Nucleus accumbens (tissue), 56 donors: ENCODE measurements at regions not wholly inside any gene's neighbourhood (a gene's known extent, or its start where the extent isn't known, plus 50 kb on each side); places are given as distances from the start of the nearest gene placed in this dataset.

Source experiments
- DNase-seq, 56 donors: peaks; one replicate each; lab custom pipeline; 2025; lab: John Stamatoyannopoulos, UW

DNA sequence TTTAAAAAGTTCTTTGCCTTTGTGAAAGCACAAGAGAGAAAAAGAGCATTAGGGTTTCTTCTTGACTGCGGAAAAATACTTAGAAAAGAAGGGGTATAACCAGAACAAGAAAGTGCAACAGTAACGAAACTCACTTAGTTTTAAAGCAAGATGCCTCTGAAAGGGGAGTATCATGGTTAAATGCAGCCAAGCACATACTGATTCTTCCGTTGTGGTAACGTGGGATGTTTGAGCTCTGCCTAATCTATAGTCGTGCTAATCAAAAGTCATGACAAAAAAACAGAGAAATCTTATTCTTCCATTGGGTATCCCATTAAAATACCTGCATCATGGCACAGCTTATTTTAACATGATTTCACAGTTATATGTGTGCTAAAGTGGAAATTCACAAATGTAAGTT is 187.8 kb upstream of the LRFN5 start:
- no peak for DNase-seq

DNA sequence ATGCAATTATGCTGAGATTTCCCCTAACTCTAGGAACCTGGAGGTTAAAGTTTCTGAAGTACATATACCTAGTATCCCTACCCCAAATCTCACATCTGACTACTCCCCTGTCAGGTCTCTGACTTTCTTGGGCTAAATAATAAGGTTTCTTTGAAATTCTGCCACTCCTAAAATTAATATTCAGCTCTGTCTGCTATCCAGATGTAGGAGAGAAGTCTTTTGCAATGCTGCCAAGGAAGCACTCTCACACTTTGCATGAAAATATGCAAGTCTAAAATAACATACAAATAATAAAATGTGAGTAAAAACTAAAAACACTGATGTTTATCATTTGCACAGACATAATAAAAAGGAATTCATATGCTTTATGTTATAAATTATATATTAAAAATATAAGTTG is 196.9 kb upstream of the LRFN5 start:
- no peak for DNase-seq

DNA sequence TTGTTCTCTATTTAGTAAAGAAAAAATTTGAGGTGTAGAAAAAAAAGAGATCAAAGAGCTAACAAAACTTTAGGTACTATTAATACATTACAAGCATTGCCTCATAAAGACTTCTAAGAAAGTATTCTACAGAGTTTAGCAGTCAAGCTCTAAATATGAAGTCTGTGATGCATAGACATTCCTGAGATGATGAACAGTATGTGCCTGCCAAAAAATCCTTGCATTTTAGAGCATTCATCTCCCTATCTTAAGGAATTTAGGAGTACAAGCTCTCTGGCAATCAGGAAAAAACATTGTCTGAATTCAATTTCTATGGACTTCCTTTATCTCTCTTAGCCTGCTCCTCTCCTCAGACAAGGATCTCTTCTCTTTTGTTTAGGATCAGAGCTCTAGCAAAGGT is 202.6 kb upstream of the LRFN5 start:
- DNase-seq = no peak

DNA sequence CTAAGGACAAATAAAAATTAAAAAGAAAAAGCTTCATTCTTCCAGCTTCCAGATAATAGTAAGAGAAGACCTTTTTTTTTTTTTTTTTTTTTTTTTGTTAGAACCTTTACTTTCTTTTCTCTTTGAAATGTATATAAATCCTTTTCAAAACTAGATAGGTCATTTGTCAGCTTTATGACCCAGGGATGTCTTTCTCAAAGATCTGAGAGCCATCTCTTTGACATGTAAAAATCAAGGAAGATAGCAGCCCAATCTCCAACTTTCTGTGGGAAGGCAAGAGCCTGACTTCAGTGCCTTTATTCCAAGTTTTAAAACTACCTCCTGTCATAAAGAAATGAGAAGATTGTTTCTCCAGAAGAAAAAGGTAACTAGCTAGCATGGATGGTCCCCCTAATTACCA is 203.3 kb upstream of the LRFN5 start:
- DNase-seq = no peak

DNA sequence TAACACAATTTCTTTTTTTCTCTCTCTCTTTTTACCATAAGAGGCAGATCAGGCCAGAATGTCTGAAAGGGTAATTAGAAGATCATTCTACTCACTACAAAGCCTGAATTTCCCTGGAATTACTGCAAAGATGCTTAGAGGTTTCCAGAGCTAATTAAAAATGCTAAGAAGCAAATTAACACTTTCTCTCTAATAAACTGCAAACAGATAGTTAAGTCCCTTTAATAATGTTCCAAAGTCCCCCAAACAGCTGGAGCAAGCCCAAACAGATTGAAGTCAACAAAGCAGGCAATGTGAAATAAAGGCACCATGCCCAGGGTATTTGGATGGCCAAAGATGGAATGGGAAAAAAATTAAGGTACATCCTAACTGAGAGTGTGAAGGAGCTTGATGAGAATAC is 208.8 kb upstream of the LRFN5 start:
- DNase-seq = no peak

DNA sequence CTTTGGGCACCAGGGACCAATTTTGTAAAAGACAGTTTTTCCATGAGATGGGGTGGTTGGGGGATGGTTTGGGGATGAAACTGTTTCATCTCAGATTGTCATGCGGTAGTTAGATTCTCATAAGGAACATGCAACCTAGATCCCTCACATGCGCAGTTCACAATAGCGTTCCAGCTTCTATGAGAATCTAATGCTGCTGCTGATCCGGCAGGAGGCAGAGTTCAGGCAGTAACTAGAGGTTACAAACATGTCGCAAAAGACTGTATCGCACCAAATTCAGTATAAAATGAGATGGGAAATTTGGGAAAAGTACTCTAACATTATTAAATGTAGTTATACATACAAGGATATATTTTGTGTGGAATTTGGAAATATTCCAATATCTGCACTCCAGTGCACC is 213.2 kb upstream of the LRFN5 start:
- DNase-seq = no peak

DNA sequence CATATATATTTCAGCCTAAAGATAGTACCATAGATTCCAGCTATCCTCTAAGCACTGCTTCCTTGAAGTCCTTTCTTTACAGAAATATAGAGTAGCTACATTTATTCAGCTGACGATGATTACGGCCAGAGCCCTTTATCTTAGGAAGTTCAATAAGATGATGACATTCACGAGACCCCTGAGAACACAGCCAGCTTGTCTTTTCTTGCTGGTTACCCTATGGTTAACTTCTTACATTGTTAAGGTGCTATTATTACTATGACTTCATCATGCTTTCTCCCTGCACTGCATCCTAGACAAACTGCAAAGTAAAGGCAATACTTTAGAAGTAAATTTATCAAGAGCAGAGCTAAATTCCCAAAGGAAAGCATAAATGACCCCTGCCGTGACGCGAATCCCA is 214.4 kb upstream of the LRFN5 start:
- DNase-seq = no peak

DNA sequence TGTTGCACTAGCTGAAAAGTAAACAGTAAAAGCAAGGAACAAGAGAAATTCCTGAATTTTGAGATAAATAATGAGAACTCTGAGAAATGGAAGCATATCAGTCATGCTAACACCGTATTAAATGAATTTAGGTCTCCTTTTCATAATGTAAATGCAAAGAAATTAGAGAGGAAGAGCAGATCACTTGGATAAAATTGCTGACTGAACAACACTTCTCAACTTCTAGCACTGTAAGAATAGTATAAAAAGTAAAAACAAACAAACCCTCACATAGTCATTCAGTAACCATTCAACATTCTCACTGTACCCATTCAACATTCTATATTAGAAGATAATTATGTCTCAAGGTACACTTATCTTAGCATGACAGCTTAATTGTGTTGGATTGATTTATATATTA is 217.3 kb upstream of the LRFN5 start:
- DNase-seq = no peak

DNA sequence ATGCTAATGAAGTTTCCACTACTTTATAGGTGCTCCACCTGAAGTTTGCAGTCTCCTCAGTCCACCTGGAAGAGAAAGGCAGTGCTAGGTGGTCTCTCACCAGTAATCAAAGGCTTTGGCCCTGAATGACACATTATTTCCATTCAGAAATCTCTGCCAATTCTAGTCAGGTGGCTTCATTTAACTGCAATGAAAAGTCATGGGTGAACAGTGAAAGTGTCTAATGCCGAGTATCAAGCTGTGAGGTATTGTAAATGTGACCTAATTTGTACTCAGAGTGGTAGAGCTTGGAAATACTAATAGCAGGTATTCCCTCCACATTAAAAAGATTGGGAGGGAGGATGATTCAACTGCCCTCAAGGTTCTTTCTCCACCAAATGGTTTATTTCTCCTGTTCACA is 220.9 kb upstream of the LRFN5 start:
- no peak for DNase-seq

DNA sequence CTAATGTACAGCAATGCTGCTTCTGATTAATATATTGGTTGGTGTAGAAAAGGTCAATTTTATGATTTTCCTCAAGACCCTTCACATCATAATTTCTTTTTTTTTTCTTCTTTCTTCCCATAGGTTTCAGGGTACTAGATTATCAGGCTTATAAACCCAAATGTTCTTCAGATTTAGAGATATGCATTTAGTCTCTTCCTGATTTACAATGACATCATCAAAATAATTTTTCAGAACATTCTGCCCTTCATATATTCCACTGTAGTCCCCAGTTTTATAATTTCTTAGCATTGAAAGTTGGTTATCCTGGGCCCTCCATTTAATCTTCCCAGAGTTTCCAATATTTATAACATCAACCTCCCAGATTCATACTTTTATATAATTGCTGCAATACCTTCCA is 226.7 kb upstream of the LRFN5 start:
- no peak for DNase-seq

DNA sequence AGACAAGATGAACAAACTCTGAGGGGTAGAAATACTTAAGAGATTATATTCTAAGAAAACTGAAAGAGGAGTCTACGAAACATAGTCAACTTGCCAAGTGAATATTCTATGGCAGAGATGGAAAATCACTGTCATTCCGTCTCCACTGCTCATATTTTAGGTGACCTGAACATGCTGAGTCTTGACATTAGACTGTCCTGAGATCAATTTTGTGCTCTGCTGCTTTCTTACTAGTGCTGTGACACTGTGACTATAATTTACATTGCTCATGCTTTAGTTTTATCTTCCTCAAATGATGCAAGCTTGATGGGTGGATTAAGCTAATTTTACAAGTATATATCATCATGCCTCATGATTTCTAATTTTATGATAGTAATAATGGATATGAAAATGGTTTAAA is 228.2 kb upstream of the LRFN5 start:
- DNase-seq = no peak

DNA sequence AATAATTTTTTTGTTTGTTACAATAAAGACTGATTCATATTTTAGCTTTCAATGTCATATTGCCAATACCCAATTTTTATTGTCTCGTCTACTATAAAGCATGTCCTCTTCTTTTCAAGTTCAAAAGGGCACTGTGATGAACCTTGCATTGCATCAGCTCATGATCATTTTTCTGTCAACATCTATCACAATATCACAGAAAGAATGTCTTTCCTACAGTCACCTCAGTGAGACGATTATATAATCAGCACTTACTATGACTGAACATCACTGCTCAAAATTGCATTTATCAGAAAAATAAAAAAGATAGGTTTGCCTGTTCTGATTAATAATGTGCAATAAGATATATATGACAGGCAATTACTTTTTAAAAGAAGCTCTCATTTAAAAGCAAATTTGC is 228.7 kb upstream of the LRFN5 start:
- no peak for DNase-seq

DNA sequence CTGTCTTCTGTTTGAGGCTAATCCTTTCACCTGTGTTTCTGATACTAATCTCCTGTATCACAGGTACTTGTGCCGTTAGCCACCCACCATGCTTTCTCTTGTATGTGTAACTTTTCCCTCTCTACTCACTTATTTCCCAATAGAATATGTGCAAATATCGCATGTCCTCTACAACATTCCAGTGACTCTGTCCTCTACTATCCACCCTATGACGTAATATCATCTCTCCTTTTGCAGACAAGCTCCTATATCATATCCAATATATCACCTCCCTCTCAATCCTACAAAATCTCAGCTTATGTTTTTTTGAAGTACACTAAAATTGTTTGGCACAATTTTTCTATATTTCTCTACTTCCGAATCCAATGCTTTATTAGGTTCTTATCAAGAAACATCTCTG is 232.6 kb upstream of the LRFN5 start:
- DNase-seq = no peak

DNA sequence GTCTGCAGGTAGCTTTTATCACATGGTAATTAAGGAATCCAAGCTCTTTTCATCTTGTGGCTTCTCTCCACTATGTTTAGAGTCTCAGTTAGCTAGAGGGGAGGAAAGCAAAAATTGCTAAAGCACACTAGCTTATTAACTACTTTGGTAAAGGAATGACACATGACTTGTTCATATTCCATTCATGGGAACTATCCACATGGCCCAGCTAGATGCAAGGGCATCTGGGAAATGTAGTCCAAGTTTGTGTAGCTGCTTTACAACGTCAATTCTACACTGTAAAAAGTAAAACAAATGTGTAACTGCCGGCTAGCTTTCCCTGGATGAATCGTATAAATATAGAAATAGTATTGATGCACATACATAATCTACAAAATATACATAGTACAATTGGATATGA is 244.5 kb upstream of the LRFN5 start:
- DNase-seq = no peak

DNA sequence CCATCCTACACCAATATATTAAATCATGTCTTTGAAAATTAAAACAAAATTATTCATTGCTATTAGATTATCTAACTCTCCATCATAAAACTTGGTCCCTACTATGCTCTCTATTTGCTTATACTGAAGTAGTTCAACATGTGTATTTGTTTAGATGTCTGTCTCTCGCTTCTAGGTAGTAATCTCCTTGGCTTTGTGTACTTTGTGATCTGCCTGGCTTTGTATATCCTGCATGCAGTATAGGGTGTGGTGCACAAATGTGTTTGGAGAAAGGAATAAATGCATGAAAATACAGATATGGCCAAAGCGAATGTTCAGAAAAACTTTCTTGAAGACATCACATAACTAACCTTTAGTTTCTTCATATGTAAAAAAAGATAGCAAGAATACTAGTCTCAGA is 246.6 kb upstream of the LRFN5 start:
- DNase-seq = no peak

DNA sequence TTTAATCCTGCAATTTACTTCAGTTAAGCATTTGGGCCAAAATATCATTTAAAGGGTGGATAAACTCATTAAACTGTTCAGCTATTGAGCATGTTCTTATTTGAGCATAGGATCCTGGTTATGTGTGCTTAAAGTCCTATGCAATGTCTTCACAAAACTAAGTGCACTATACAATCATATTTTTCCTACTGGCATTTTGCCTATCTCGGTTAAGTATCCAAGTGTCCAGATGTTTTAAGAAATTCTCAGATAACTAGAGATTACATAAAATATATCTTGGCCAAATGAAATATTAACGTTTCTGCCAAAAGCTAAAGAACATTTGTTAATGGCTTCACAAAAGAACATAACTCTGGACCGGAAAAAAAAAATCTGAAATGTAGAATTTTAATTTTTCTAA is 250.8 kb upstream of the LRFN5 start:
- no peak for DNase-seq

DNA sequence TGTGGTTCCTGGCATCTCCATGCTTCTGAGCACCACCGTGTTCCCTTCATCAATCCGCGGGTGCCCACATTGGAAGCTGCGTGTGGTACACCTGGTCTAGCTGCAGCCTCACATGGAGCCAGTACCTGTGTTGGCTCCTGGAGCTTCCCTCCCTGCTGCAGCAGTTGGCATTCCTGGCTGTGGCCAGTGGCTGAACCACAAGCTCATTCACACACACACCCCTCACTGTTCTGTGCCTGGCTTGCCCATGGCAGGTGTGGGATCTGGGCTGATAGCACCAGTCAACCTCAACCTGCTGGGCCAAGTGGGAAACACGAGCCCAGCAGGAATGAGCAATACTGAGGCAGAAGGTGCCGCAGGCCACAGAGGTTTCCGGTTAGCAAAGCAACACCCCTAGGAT is 256.2 kb upstream of the LRFN5 start:
- DNase-seq = no peak

DNA sequence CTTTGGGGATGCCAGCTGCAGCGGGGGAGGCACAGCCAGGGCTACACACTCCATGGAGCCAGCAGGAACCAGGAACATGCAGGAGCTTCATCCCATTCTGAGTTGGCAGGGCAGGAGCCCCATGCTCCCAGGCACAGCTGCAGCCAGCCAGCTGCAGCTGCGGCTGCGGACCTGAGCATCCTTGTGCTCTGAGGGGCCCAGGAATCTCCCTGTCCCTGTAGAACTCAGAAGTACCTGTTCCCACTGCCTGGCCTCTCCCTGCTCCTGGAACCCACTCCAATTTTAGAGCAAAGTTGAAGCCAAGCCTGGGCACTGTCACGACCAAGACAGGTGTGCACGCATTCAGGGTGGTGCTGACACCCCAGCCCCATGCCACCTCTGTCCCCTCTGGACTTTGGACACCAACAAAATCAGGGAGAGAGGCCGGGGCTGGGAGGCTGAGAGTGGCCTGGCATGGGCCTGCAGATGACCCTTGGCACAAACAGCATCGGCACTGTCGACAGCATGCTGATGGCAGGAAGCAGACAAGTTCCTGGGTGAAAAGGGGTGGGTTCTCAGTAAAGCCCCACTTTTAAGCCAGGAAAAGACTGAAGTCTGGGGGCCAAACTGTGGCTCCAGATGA is 257.3 kb upstream of the LRFN5 start:
- no peak for DNase-seq

DNA sequence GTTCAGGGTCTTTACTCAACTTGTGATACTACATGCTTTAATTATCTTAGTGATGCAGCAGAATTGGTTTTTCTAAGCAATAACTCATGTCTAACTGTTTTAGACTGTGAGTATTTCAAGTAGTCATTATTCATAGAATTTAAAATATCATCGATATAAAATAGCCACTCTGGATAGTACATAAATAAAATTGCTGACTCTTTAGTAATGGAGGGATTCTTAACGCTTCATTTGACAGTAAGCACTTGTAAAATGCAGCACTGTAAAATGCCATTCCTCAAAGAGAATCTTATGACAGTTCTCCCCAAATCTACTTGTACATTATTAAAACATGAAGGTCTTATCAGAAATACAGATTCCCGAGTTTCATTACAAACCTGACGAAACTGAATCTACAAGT is 262.8 kb upstream of the LRFN5 start:
- no peak for DNase-seq

DNA sequence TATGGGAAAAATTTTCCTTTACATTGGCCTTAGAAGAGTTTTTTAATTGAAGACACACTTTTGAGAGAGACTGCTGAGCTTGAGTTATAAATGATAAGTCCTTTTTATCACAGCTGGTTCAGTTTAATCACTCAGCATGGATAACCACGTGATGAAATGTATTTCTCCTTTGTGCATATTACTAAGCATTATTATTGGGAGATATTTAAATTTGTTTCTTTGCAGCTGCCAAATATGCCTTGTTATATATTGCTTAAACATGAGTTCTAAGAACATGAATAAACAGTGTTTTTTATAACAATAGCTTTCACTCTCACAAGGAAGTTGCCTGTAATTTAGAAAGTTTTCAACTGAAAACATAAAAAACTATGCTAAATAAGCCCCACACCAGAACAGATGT is 293.5 kb upstream of the LRFN5 start:
- DNase-seq = no peak

DNA sequence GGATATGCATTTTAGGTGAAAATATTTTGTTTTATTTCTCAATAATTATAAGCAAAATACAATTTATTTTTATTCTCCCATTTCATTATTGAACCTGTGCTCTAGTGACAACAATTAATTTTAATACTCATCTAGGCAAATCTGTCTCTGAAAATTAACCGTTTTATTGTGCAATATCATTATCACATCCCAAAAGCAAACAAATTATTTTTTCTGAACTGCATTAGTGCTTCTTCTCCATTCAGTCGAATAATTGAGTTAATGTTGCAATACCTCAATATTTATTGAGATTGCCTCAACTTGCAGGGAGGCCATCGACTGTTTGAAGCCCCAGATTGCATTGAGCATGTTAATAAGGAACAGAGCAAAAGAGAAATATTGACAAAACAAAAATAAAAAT is 303.2 kb upstream of the LRFN5 start:
- DNase-seq = no peak

DNA sequence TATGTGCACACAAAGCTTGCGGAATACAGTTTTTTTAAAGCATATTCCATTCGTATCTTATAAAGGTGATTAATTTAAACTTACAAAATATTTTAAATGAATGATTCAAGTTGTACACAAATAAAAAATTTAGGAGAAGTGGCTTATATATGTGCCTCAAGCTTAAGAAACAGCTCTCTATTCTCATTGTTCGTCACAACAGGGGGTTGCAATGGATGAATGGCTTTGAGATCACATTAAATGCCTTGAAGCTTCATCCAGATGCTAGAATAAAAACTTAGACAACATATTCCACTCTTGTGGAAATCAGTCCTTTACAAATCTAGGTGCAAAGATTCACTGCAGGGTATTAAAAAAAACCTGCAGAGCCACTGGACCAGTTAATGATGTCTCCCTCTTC is 303.9 kb upstream of the LRFN5 start:
- DNase-seq = no peak

DNA sequence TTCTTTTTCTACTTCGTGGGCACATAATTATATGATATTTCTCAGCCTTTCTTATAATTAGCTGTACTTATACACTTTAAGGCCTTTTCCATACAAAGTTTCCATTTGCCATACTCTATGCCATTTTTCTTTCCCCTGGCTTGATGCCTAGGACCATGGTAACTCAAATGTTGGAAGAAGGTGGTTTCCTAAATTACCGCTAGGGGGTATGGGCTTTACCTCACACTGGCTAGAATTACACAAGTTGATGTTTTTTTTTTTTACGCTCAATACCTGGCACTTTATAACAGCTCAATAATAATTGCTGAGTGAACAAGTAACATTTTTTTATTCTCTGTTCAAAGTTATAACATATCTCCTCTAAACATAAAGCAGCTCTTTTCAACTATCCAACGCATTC is 306.8 kb upstream of the LRFN5 start:
- no peak for DNase-seq

DNA sequence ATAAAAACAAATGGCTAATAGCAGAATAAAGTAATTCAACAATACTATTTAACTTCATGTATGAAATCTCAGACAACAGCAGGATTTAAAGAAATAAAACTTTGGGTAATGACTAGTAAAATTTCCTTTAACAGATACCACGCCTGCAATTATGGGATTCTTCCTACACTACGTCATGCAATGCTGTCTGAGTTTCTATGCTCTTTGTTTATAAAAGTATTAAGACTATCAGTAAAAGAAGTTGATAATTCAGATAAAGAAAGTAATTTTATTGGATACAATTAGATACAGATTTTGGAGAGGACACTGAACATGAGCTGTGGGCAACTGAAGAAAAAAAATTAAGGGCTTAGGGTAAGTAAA is 308.4 kb upstream of the LRFN5 start:
- DNase-seq = no peak
